GM19463 (cell line): ENCODE measurements at regions not wholly inside any gene's neighbourhood (a gene's known extent, or its start where the extent isn't known, plus 50 kb on each side); places are given as distances from the start of the nearest gene placed in this dataset.

Experiments used
- ATAC-seq: cut with Tn5 transposase; IDR thresholded peaks from one replicate; pipeline ENCODE4 v1.9.1; 2021; ENCODE audit warnings: mild to moderate bottlenecking, moderate library complexity; ENCODE audit not compliant: unreplicated experiment

GRCh38 chr12:12015073-12015685 is 55.6 kb upstream of the BCL2L14 start:
- ATAC-seq: no peak

- no peak for ATAC-seq
These were observed 54.2 kb upstream of the BCL2L14 start for GRCh38 chr12:12016284-12017100.

- no peak for ATAC-seq
These were observed 53.6 kb upstream of the BCL2L14 start for GRCh38 chr12:12017135-12017581.

GRCh38 chr12:12017798-12018197 is 52.9 kb upstream of the BCL2L14 start:
- no peak for ATAC-seq

- no peak for ATAC-seq
These were observed 52.3 kb upstream of the BCL2L14 start for GRCh38 chr12:12018454-12018853.

- ATAC-seq: no peak
These were observed 50.9 kb upstream of the BCL2L14 start for GRCh38 chr12:12019881-12020280.

- no peak for ATAC-seq
These were observed 50.0 kb upstream of the BCL2L14 start for GRCh38 chr12:12020762-12021161.
